GM18858 (cell line): ENCODE measurements at regions not wholly inside any gene's neighbourhood (a gene's known extent, or its start where the extent isn't known, plus 50 kb on each side); places are given as distances from the start of the nearest gene placed in this dataset.

Source experiments
- ATAC-seq: cut with Tn5 transposase; IDR thresholded peaks from one replicate; pipeline ENCODE4 v1.9.1; 2021; ENCODE audit not compliant: unreplicated experiment

DNA sequence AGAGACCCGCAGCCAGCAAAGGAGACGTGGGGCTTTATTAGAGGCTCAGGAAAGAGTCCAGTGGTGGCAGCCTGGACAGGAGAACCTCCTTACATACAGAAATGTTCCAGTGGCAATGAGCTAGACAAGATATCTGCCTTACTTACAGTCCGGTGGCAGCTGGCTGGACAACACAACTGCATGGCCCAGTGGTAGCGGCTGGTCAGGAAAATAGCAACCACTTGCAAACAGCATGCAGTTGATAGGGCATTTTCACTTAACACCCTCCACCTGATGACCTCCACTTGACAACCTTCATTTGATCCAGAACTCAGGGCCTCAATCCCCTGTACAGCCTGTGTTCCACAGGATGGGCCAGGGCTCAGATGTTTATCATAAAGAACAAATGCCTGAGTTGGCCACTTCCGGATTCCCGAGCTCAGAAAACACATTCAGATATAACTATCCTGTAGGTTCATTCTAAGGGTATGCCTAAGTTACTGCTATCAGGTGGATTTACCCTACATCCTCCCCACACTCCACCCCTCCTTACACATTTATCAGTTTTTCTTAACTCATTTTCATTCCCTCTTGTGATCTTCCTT, 63.3 kb upstream of the ITPRID2 start:
- ATAC-seq, result no peak

DNA sequence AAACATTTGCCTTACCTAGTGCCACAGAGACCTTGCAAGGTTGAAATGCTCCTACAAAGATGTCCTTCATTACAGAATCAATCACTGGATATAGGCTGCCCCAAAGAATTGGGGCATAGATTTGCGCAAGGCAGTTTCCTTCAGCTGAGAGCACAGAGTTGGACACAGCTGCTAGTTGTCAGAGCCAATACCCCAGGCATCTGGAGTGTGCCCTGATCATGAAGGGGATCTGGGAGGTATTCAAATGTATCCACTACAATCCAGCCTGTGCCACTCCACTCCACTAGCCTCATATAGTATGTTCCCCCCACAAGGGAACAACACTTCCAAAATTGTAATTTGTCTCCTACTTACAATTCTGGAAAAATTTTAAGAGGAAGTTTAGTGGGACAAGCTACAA, 62.3 kb upstream of the ITPRID2 start:
- no peak for ATAC-seq

DNA sequence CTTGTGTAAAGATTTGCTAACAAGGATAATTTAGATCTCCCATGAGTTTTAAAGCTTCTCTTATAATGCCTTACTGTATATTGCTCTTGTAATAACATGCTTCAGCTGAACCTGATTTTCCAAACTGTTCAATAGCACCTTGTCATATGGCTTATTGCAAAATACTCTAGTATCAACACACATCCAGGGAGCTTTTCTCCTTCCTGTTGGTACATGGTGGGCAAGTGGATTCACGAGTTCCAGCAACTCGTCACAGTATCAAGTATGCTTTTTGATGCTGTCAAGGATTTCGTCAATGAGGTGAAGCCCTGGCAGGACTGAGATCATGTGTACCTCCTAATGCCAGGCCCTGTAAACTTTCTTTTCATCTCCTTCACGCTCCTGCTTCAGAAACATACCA, 59.5 kb upstream of the ITPRID2 start:
- ATAC-seq, result no peak

DNA sequence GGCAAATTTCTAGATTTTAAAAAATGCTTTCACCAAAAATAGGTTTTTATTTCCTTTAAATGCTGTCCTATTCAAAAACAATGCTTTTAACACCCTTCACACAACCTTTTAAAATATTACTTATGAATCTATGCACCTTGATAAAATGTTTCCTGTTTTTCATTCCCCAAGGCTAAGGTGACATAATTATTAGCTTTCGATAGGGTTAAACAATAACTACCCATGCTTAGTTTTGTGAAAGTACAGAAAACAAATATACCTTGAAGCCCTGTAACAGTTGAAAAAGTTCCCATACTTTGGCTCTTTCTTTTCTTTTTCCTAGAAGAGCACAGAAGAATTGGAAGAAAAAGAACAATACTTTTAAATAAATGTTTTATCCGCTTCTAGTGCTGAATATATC, 54.9 kb upstream of the ITPRID2 start:
- ATAC-seq, result no peak

DNA sequence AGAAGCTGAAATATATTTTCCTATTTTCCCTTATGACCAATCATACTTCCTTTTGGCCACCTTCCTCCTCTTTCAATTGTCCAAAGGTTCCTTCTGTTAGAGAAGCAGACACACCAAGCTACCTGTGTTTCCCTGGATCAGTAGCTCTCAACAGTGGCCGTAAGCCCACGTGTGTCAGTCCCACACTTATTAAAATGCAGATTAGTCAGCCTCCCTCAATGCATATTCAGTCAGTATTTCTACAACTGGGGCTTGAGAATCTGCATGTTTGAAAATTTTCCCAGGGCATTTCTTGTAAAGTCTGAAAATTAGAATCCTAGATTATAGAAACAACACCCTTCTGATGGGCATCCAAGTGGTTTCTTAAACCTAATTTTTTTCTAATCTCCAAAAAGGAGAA, 54.0 kb upstream of the ITPRID2 start:
- no peak for ATAC-seq

DNA sequence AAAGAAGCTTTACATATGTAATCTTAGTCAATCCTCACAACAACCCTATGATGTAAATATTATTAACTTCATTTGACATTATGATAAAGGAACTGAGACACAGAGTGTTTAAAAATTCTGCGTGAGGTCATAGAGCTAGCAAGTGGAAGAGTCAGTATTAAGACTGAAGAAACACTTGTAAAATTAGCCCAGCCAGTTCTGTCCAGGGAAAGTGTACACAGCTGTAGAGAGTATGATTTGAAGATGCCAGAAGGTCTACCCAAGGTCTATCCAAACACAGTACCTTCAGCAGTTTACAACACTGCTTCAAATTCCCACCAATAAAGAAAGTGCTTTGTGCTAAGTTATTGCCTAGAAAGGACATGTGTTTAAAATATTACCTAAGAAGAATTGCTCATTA, 51.7 kb upstream of the ITPRID2 start:
- no peak for ATAC-seq

DNA sequence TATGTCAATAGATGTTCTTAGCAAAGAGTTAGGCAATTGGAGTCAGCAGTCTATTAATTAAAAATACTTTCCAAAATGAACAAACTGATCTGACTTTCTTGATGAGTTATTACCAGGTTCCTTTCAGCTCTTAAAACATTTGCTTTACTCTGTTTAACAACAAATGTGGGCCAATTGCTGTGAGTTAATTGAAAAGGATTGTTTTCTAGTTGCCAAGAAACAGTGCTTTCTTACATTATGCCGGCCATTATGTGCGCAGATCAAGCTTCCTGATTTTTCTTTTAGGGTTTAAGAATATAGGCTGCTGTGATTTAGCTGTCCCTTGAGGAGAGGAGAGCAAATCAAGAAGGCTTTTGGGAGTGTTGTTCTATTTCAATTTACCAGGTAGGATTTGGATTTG, 50.5 kb upstream of the ITPRID2 start:
- ATAC-seq, result no peak
